Osteocyte (in vitro differentiated cells): ENCODE measurements at regions not wholly inside any gene's neighbourhood (a gene's known extent, or its start where the extent isn't known, plus 50 kb on each side); places are given as distances from the start of the nearest gene placed in this dataset.

Source experiments
- DNase-seq: peaks from one replicate; pipeline ENCODE4 v3.0.0; 2021; ENCODE audit warnings: mixed read lengths; ENCODE audit not compliant: unreplicated experiment; ENCODE audit errors: extremely low spot score
- H3K27ac Mint-ChIP-seq: one replicate; pipeline ENCODE4 v1.8.0; 2021; ENCODE audit warnings: mild to moderate bottlenecking, mixed read lengths; ENCODE audit not compliant: unreplicated experiment
- H3K27me3 Mint-ChIP-seq: one replicate; pipeline ENCODE4 v1.8.0; 2021; ENCODE audit warnings: mixed read lengths; ENCODE audit not compliant: unreplicated experiment
- H3K36me3 Mint-ChIP-seq: one replicate; pipeline ENCODE4 v1.8.0; 2021; ENCODE audit warnings: mixed read lengths; ENCODE audit not compliant: unreplicated experiment
- H3K4me1 Mint-ChIP-seq: one replicate; pipeline ENCODE4 v1.8.0; 2021; ENCODE audit warnings: mixed read lengths; ENCODE audit not compliant: unreplicated experiment
- H3K4me3 Mint-ChIP-seq: one replicate; pipeline ENCODE4 v1.8.0; 2021; ENCODE audit warnings: mild to moderate bottlenecking, moderate library complexity, mixed read lengths; ENCODE audit not compliant: unreplicated experiment
- H3K9me3 Mint-ChIP-seq: one replicate; pipeline ENCODE4 v1.8.0; 2021; ENCODE audit warnings: mixed read lengths; ENCODE audit not compliant: unreplicated experiment
- TF ChIP-seq, protein P1 (sequence below): fragments of 200-600 bp; sonication (generic); IDR thresholded peaks from 2 replicates; pipeline ENCODE4 v1.5.0; 2021; ENCODE audit warnings: antibody characterized with exemption, mild to moderate bottlenecking, moderate library complexity

DNA sequence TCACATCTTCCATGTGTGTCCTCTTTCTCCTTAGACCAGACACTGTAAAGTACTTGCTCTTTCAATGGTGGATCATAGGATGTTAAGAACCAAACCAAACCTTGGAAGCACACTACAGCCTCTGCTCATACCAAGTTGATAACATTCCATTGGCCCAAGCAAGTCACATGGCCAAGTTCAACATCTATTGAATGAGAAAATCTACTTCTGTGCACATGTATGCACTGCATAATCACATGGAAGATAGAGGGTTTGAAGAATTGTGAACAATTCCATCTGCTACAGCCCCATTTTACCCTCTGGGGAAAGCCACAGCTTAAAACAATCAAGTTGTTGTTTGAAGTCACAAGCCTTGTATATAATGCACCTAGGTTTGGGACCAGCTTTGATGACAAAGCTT, 68.2 kb downstream of the MFAP3 start:
- H3K27me3 Mint-ChIP-seq, result peaks cover 10% of the 10 kb centered on the region
- H3K27ac Mint-ChIP-seq, result no peak overlapping the region
- TF ChIP-seq, protein P1, sequence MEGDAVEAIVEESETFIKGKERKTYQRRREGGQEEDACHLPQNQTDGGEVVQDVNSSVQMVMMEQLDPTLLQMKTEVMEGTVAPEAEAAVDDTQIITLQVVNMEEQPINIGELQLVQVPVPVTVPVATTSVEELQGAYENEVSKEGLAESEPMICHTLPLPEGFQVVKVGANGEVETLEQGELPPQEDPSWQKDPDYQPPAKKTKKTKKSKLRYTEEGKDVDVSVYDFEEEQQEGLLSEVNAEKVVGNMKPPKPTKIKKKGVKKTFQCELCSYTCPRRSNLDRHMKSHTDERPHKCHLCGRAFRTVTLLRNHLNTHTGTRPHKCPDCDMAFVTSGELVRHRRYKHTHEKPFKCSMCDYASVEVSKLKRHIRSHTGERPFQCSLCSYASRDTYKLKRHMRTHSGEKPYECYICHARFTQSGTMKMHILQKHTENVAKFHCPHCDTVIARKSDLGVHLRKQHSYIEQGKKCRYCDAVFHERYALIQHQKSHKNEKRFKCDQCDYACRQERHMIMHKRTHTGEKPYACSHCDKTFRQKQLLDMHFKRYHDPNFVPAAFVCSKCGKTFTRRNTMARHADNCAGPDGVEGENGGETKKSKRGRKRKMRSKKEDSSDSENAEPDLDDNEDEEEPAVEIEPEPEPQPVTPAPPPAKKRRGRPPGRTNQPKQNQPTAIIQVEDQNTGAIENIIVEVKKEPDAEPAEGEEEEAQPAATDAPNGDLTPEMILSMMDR, result no peak
- no peaks in the 10 kb centered on the region for H3K9me3 Mint-ChIP-seq
- no peak overlapping the region for H3K4me3 Mint-ChIP-seq
- H3K4me1 Mint-ChIP-seq, result peaks cover 8% of the 10 kb centered on the region
- H3K36me3 Mint-ChIP-seq, result no peaks in the 10 kb centered on the region
- DNase-seq, result no peak

DNA sequence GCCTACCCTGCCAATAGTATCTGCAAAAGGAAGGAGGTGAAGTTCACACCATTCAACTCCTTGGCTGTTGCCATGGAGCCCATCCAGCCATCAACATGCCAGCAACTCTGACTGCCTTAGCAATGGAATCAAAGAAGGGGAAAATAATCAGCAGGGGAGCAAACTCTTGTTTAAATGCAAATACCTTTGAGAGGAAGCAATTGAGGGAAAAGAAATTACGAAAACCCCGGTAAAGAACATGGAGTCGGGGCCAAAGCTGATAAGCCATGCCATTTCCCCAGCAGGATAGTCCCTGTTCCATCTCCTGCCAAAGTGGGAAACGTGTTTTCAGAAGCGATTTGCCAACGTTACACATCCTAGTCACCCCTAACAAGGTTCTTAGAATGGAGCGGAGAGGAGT, 69.0 kb downstream of the MFAP3 start:
- Mint-ChIP-seq H3K36me3 (no peaks in the 10 kb centered on the region), H3K27me3 (peaks cover 12% of the 10 kb centered on the region), H3K27ac (no peak overlapping the region), H3K9me3 (no peaks in the 10 kb centered on the region), H3K4me3 (no peak overlapping the region), H3K4me1 (peaks cover 8% of the 10 kb centered on the region)
- no peak for DNase-seq
- TF ChIP-seq, protein P1, result no peak

GRCh38 chr5:154109416-154110106, 70.8 kb downstream of the MFAP3 start:
- Mint-ChIP-seq H3K9me3 (no peaks in the 10 kb centered on the region), H3K4me1 (peaks cover 8% of the 10 kb centered on the region), H3K4me3 (no peak overlapping the region), H3K27me3 (peaks cover 14% of the 10 kb centered on the region), H3K36me3 (no peaks in the 10 kb centered on the region), H3K27ac (no peak overlapping the region)
- DNase-seq, result no peak
- TF ChIP-seq, protein P1, result no peak

DNA sequence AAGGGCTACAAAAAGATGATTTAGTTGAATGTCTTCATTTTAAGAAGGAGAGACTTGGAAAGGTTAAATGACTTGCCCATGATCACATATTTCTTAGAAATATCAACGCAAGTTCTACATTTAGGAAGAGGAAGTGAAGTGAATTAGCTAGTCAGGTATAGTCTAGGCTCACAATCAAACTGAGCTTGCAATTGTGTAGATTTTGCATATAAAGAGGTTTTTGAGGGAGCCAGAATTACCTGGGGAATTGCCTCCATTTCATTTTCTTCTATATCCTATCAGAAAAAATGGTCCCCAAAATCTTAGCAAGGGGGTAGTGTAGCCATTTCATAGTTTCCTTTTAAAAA, 71.3 kb downstream of the MFAP3 start:
- H3K36me3 Mint-ChIP-seq, result no peaks in the 10 kb centered on the region
- no peak overlapping the region for H3K27ac Mint-ChIP-seq
- peaks cover 8% of the 10 kb centered on the region for H3K4me1 Mint-ChIP-seq
- H3K9me3 Mint-ChIP-seq, result no peaks in the 10 kb centered on the region
- H3K27me3 Mint-ChIP-seq, result peaks cover 18% of the 10 kb centered on the region
- TF ChIP-seq, protein P1, result no peak
- H3K4me3 Mint-ChIP-seq, result no peak overlapping the region
- no peak for DNase-seq

GRCh38 chr5:154110716-154111115, 71.9 kb downstream of the MFAP3 start:
- no peak overlapping the region for H3K4me3 Mint-ChIP-seq
- DNase-seq, result no peak
- H3K9me3 Mint-ChIP-seq, result no peaks in the 10 kb centered on the region
- peaks cover 20% of the 10 kb centered on the region for H3K27me3 Mint-ChIP-seq
- H3K36me3 Mint-ChIP-seq, result no peaks in the 10 kb centered on the region
- TF ChIP-seq, protein P1, result no peak
- peaks cover 8% of the 10 kb centered on the region for H3K4me1 Mint-ChIP-seq
- no peak overlapping the region for H3K27ac Mint-ChIP-seq
